ENCODE measurements at regions not wholly inside any gene's neighbourhood (a gene's known extent, or its start where the extent isn't known, plus 50 kb on each side); places are given as distances from the start of the nearest gene placed in this dataset.

DNA sequence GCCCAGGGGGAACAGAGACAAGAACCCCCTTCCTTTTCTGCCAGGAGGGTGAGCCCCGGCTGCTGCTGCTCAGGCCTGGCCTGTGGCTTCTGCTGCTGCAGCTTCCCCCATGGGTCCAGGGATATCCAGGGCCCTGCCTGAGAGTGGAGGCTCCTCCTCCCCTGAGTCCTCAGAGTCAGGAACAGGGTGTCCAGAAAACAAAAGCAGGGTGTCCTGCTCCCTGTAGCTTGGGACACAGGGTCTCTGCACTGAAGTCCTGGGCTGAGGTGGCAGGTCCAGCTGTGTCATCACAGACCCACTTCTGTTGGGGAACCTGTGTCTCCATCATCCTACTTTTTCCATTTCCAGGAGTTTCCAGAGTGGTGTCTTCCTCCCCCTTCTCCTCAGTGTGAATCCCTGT, 76.1 kb downstream of the ZNF280B start:
- no peak for TF ChIP-seq POLR2A (IDR thresholded peaks at IDR 0.05; ENCODE audit: low read length)
- TF ChIP-seq GATA1 (IDR thresholded peaks at IDR 0.05; ENCODE audit: low read depth, low read length), result no peak
